Tibial artery (tissue), 4 donors: ENCODE measurements at regions not wholly inside any gene's neighbourhood (a gene's known extent, or its start where the extent isn't known, plus 50 kb on each side); places are given as distances from the start of the nearest gene placed in this dataset.
"Not testable (repeated sequence)": the region's sequence is repeated elsewhere in the genome, so short reads cannot be mapped to it uniquely, and the experiment has no call there.

Experiments used
- DNase-seq, 2 donors: peaks; one replicate each; pipeline ENCODE4 v3.0.0-alpha.2; 2019
- H3K27ac ChIP-seq, 2 donors: fragments of 200-600 bp; sonication (generic) in 1 of 2; 1 replicate in 1 of 2; 2 replicates in 1 of 2; pipeline ENCODE4 v1.5.1; 2018 to 2019; ENCODE audit warnings: mild to moderate bottlenecking in 1 of 2
- H3K27me3 ChIP-seq, 2 donors: fragments of 200-600 bp; sonication (generic) in 1 of 2; one replicate each; pipeline versions ENCODE4 v1.5.1 to v1.6.0; 2016 to 2019
- H3K36me3 ChIP-seq, 3 donors: fragments of 200-600 bp; sonication (generic) in 2 of 3; one replicate each; pipeline ENCODE4 v1.5.1; 2016 to 2019; ENCODE audit warnings: mild to moderate bottlenecking in 2 of 3
- H3K4me1 ChIP-seq, 4 donors: fragments of 200-600 bp; sonication (generic) in 2 of 4; 1 replicate in 3 of 4; 2 replicates in 1 of 4; pipeline ENCODE4 v1.5.1; 2016 to 2019
- H3K4me3 ChIP-seq, 2 donors: fragments of 200-600 bp; sonication (generic) in 1 of 2; 1 replicate in 1 of 2; 2 replicates in 1 of 2; pipeline ENCODE4 v1.5.1; 2018 to 2019; ENCODE audit warnings: mild to moderate bottlenecking in 2 of 2
- H3K9me3 ChIP-seq, 3 donors: fragments of 200-600 bp; sonication (generic) in 1 of 3; one replicate each; pipeline ENCODE4 v1.5.1; 2016 to 2019
- CTCF ChIP-seq, 2 experiments: fragments of 200-600 bp in 1 of 2; fragments of 450-650 bp in 1 of 2; IDR thresholded peaks; one replicate each; pipeline ENCODE4 v1.5.1; 2017 to 2019; ENCODE audit warnings: antibody characterized with exemption in 2 of 2, mild to moderate bottlenecking in 1 of 2, moderate library complexity in 1 of 2
- intact Hi-C: fragments of 100-400 bp; cut with DNase I; formaldehyde crosslinking; loops from one replicate; pipeline ENCODE4 v1.15.0; 2023; ENCODE audit warnings: low total_unique reads

DNA sequence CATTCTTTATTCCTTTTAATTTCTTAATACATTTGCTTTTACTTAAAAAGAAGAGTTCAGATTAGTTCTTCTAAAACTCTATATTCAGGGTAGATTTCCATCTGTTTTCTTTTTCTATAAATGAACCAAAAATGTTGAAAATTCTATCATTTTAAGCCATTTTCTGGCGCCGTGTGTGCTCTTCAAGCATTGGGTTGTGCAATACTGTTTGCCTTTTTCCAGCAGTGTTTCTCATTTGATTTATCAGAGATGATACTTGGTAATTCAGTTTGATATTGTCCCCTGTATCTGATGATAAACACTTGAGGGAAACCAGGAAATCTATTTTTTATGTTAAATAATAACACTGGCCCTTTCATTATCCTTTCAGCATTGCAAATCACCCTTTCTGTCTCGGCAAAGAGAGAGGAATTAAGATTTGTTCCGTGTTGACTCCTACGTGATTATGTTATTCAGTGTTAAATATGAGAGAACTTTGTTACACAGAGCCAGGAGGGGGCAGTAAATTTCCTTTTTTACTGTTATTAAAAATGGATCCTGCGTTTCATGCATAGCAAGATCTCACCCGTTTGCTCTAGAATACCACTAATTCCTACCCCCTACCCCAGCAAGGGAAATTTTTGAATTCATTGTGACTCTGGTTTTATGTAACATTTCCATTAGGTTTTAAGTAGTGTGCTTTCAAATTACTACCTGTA is 606.9 kb upstream of the RBFOX1 start:
- no peak overlapping the region for H3K4me3 ChIP-seq
- no peak overlapping the region for H3K27ac ChIP-seq
- H3K36me3 ChIP-seq, result no peaks in the 10 kb centered on the region
- no peak for DNase-seq
- no peak for TF ChIP-seq CTCF (IDR thresholded peaks at IDR 0.05)
- peaks cover 0 to 4% (median 0%) of the 10 kb centered on the region in 3 donors for H3K9me3 ChIP-seq
- H3K27me3 ChIP-seq, result no peaks in the 10 kb centered on the region
- H3K4me1 ChIP-seq, result no peaks in the 10 kb centered on the region
- intact Hi-C loops, result no loop called here

GRCh38 chr16:6725206-6725605 is 607.4 kb upstream of the RBFOX1 start:
- intact Hi-C loops, H3K27ac ChIP-seq, DNase-seq, H3K4me1 ChIP-seq, H3K36me3 ChIP-seq, H3K4me3 ChIP-seq, H3K27me3 ChIP-seq, H3K9me3 ChIP-seq: not testable (repeated sequence)

GRCh38 chr16:6722786-6723185 is 609.9 kb upstream of the RBFOX1 start:
- no peak for DNase-seq
- TF ChIP-seq CTCF (IDR thresholded peaks at IDR 0.05), result no peak

GRCh38 chr16:6714510-6714909 is 618.1 kb upstream of the RBFOX1 start:
- no peaks in the 10 kb centered on the region for H3K4me1 ChIP-seq
- TF ChIP-seq CTCF (IDR thresholded peaks at IDR 0.05), result no peak
- H3K4me3 ChIP-seq, result no peak overlapping the region
- no peaks in the 10 kb centered on the region for H3K27me3 ChIP-seq
- no peak overlapping the region for H3K27ac ChIP-seq
- no peaks in the 10 kb centered on the region for H3K9me3 ChIP-seq
- H3K36me3 ChIP-seq, result no peaks in the 10 kb centered on the region
- no peak for DNase-seq
- intact Hi-C loops, result no loop called here

More at GRCh38 chr16:6722786-6723185, 609.9 kb upstream of the RBFOX1 start:
- peaks cover 0 to 4% (median 0%) of the 10 kb centered on the region in 3 donors for H3K9me3 ChIP-seq
- H3K4me1 ChIP-seq, result no peaks in the 10 kb centered on the region
- intact Hi-C loops, result no loop called here
- no peak overlapping the region for H3K4me3 ChIP-seq
- no peaks in the 10 kb centered on the region for H3K36me3 ChIP-seq
- no peaks in the 10 kb centered on the region for H3K27me3 ChIP-seq
- H3K27ac ChIP-seq, result no peak overlapping the region

GRCh38 chr16:6709736-6710135 is 622.9 kb upstream of the RBFOX1 start:
- no peaks in the 10 kb centered on the region for H3K36me3 ChIP-seq
- no peak overlapping the region for H3K27ac ChIP-seq
- no peak for TF ChIP-seq CTCF (IDR thresholded peaks at IDR 0.05)
- no peak overlapping the region for H3K4me3 ChIP-seq
- no peak for DNase-seq
- no peaks in the 10 kb centered on the region for H3K27me3 ChIP-seq
- intact Hi-C loops, result no loop called here
- H3K9me3 ChIP-seq, result no peaks in the 10 kb centered on the region
- H3K4me1 ChIP-seq, result no peaks in the 10 kb centered on the region

DNA sequence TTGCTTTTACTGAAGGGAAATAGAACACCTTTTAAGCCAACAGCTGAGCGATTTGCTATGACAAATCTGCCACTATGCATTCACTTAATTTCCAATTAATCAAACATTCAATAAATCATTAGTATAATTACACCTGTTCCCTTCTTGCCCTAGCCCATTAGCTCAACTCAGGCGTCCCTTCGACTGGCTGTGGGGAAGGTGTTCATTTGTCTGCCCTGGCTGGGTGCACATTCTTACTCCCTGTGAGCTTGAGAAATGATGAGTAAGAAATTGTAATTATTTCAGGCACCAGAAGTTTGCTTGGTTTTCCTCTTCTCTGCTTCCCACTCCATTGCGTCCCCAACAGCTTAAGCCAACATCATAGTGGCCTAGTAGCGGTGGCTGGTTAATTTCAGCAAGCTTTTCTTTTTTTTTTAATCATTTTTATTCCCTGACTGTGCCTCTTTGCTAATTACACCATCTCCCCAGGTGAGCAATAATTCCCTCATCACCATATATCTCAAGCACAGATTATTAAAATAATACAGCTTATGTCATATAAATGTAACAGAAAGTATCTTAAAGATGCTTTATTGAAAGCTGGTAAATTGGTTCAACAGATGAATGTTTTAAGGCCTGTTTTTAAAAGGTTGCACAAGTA is 623.9 kb upstream of the RBFOX1 start:
- Histone ChIP-seq H3K9me3 (no peaks in the 10 kb centered on the region), H3K4me1 (no peaks in the 10 kb centered on the region), H3K36me3 (no peaks in the 10 kb centered on the region), H3K27me3 (no peaks in the 10 kb centered on the region), H3K27ac (no peak overlapping the region), H3K4me3 (no peak overlapping the region)
- TF ChIP-seq CTCF (IDR thresholded peaks at IDR 0.05), result no peak
- DNase-seq, result no peak
- intact Hi-C loops, result no loop called here
